ENCODE measurements at regions not wholly inside any gene's neighbourhood (a gene's known extent, or its start where the extent isn't known, plus 50 kb on each side); places are given as distances from the start of the nearest gene placed in this dataset.

GRCh38 chr2:2825062-2825461 lies 494.0 kb upstream of the MYT1L start:
- H3K27me3 ChIP-seq (replicated peaks; ENCODE audit: insufficient read depth): no peaks in the 10 kb centered on the region
- no peaks in the 10 kb centered on the region for H3K4me1 ChIP-seq (ENCODE audit: control insufficient read depth in 1 of 2, low read depth in 2 of 2)
- no peak for TF ChIP-seq CTCF (IDR thresholded peaks at IDR 0.05)
- no peaks in the 10 kb centered on the region for H3K9me3 ChIP-seq
- DNase-seq (ENCODE audit: low spot score): no peak
- no peaks in the 10 kb centered on the region for H3K36me3 ChIP-seq
- no peak overlapping the region for H3K4me3 ChIP-seq
- ATAC-seq (ENCODE audit: insufficient number of reproducible peaks, low FRiP score, low read depth): no peak
- H3K27ac ChIP-seq: no peak overlapping the region

- H3K4me1 ChIP-seq (ENCODE audit: control insufficient read depth in 1 of 2, low read depth in 2 of 2): no peaks in the 10 kb centered on the region
- no peak overlapping the region for H3K4me3 ChIP-seq
- no peaks in the 10 kb centered on the region for H3K9me3 ChIP-seq
- no peak for DNase-seq (ENCODE audit: low spot score)
- H3K36me3 ChIP-seq: no peaks in the 10 kb centered on the region
- no peak for ATAC-seq (ENCODE audit: insufficient number of reproducible peaks, low FRiP score, low read depth)
- H3K27me3 ChIP-seq (replicated peaks; ENCODE audit: insufficient read depth): no peaks in the 10 kb centered on the region
- H3K27ac ChIP-seq: no peak overlapping the region
- no peak for TF ChIP-seq CTCF (IDR thresholded peaks at IDR 0.05)
Observed at GRCh38 chr2:2824588-2824987, 493.5 kb upstream of the MYT1L start.

- Histone ChIP-seq H3K27ac (no peak overlapping the region), H3K27me3 (replicated peaks; ENCODE audit: insufficient read depth) (no peaks in the 10 kb centered on the region), H3K36me3 (no peaks in the 10 kb centered on the region), H3K4me3 (no peak overlapping the region), H3K4me1 (ENCODE audit: control insufficient read depth in 1 of 2, low read depth in 2 of 2) (no peaks in the 10 kb centered on the region), H3K9me3 (no peaks in the 10 kb centered on the region)
- no peak for ATAC-seq (ENCODE audit: insufficient number of reproducible peaks, low FRiP score, low read depth)
- DNase-seq (ENCODE audit: low spot score): no peak
- no peak for TF ChIP-seq CTCF (IDR thresholded peaks at IDR 0.05)
Observed at GRCh38 chr2:2823061-2823753, 492.1 kb upstream of the MYT1L start.

- Histone ChIP-seq H3K9me3 (no peaks in the 10 kb centered on the region), H3K27me3 (replicated peaks; ENCODE audit: insufficient read depth) (no peaks in the 10 kb centered on the region), H3K36me3 (no peaks in the 10 kb centered on the region), H3K4me1 (ENCODE audit: control insufficient read depth in 1 of 2, low read depth in 2 of 2) (no peaks in the 10 kb centered on the region), H3K27ac (no peak overlapping the region), H3K4me3 (no peak overlapping the region)
- DNase-seq (ENCODE audit: low spot score) (no peak), ATAC-seq (ENCODE audit: insufficient number of reproducible peaks, low FRiP score, low read depth) (no peak)
- no peak for TF ChIP-seq CTCF (IDR thresholded peaks at IDR 0.05)
Observed at GRCh38 chr2:2822143-2822542, 491.1 kb upstream of the MYT1L start.

GRCh38 chr2:2812648-2813047 lies 481.6 kb upstream of the MYT1L start:
- DNase-seq (ENCODE audit: low spot score) (no peak), ATAC-seq (ENCODE audit: insufficient number of reproducible peaks, low FRiP score, low read depth) (no peak)
- Histone ChIP-seq H3K4me1 (ENCODE audit: control insufficient read depth in 1 of 2, low read depth in 2 of 2) (no peaks in the 10 kb centered on the region), H3K27me3 (replicated peaks; ENCODE audit: insufficient read depth) (no peaks in the 10 kb centered on the region), H3K36me3 (no peaks in the 10 kb centered on the region), H3K27ac (no peak overlapping the region), H3K4me3 (no peak overlapping the region), H3K9me3 (no peaks in the 10 kb centered on the region)
- TF ChIP-seq CTCF (IDR thresholded peaks at IDR 0.05): no peak
